Transverse colon (tissue), 4 donors: ENCODE measurements at regions not wholly inside any gene's neighbourhood (a gene's known extent, or its start where the extent isn't known, plus 50 kb on each side); places are given as distances from the start of the nearest gene placed in this dataset.

ENCODE experiments used
- DNase-seq: peaks from one replicate; pipeline ENCODE4 v3.0.0-alpha.2; 2019
- H3K27ac ChIP-seq, 4 donors: fragments of 200-600 bp; sonication (generic); 2 replicates each; pipeline ENCODE4 v1.5.1; 2016 to 2018; ENCODE audit warnings: inconsistent platforms in 4 of 4
- H3K27me3 ChIP-seq: fragments of 200-600 bp; sonication (generic); 2 replicates; pipeline ENCODE4 v1.5.1; 2017; ENCODE audit warnings: inconsistent platforms
- H3K36me3 ChIP-seq, 4 donors: fragments of 200-600 bp; sonication (generic); 2 replicates each; pipeline ENCODE4 v1.5.1; 2017 to 2019; ENCODE audit warnings: inconsistent platforms in 4 of 4
- H3K4me1 ChIP-seq, 4 donors: fragments of 200-600 bp; sonication (generic); 2 replicates each; pipeline ENCODE4 v1.5.1; 2017 to 2020; ENCODE audit warnings: inconsistent platforms in 4 of 4
- H3K4me3 ChIP-seq, 4 donors: fragments of 200-600 bp; sonication (generic); 1 replicate in 1 of 4; 2 replicates in 3 of 4; pipeline versions ENCODE4 v1.5.1 to v1.6.1; 2017 to 2019; ENCODE audit warnings: inconsistent platforms in 4 of 4
- H3K9me3 ChIP-seq, 2 donors: fragments of 200-600 bp; sonication (generic); 2 replicates each; pipeline ENCODE4 v1.5.1; 2017 to 2019; ENCODE audit warnings: inconsistent platforms in 2 of 2
- EP300 ChIP-seq: sonication (generic); formaldehyde crosslinking; IDR thresholded peaks from one replicate; pipeline ENCODE4 v1.6.1; 2017; ENCODE audit warnings: antibody characterized with exemption, low read depth
- POLR2A ChIP-seq: fragments of 450-650 bp; IDR thresholded peaks from one replicate; pipeline ENCODE4 v1.6.1; 2016; ENCODE audit warnings: antibody characterized with exemption, mild to moderate bottlenecking, moderate library complexity
- POLR2AphosphoS5 ChIP-seq, 3 donors: sonication (generic); formaldehyde crosslinking; IDR thresholded peaks; one replicate each; pipeline ENCODE4 v1.6.1; 2016; ENCODE audit warnings: antibody characterized with exemption in 3 of 3
- WGBS, 2 donors: methylation state at CpG; one replicate each; pipeline ENCODE4 v1.1.5; 2018; ENCODE audit warnings: low coverage in 1 of 2; 5-methylcytosine and 5-hydroxymethylcytosine counted together
- in situ Hi-C, 4 donors: fragments of 200-750 bp; cut with MboI; loops; one replicate each; pipeline versions ENCODE4 v1.15.0 to v1.15.1; 2017; ENCODE audit warnings: low sequenced_read_pairs in 3 of 4, low pct_ligation_motif_present in 1 of 4, low pct_unique_long_range_greater_than_20kb in 1 of 4
- intact Hi-C: fragments of 100-400 bp; cut with DNase I; formaldehyde crosslinking; loops from one replicate; pipeline ENCODE4 v1.15.1; 2023; ENCODE audit warnings: low total_unique reads
- TF ChIP-seq, protein P1 (sequence below), 5 experiments: fragments of 200-600 bp in 3 of 5; fragments of 450-650 bp in 2 of 5; sonication (generic) in 3 of 5; IDR thresholded peaks; 1 replicate in 2 of 5; 2 replicates in 3 of 5; pipeline ENCODE4 v1.5.1; 2016 to 2017; ENCODE audit warnings: antibody characterized with exemption in 5 of 5, inconsistent platforms in 3 of 5, mild to moderate bottlenecking in 2 of 5, moderate library complexity in 1 of 5

DNA sequence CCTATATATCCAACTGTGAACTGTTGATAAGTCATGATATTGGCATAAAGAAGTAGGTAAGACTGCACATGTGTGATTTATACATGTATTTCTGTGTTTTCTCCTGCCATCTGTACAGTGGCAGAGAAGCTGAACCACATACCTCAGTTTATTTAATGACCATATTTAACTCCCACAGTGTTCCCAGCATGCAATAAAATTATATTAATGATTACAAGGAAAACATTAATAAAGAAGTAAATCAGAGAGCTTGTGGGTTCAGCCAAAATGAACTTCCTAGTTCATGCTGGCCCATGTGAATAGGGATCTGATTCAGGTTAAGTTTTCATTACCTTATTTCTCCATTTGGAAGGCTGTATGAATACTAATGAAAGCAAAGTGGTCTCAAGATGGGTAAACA is 439.2 kb downstream of the CNTN6 start:
- no peak overlapping the region for H3K4me3 ChIP-seq
- H3K27me3 ChIP-seq, result no peaks in the 10 kb centered on the region
- H3K9me3 ChIP-seq, result peaks cover 3 to 6% of the 10 kb centered on the region in 2 donors
- no peaks in the 10 kb centered on the region for H3K4me1 ChIP-seq
- no peak overlapping the region for H3K27ac ChIP-seq
- DNase-seq, result no peak
- intact Hi-C loops (no loop called here), in situ Hi-C loops (no loop called here)
- H3K36me3 ChIP-seq, result no peaks in the 10 kb centered on the region
- TF ChIP-seq, protein P1, sequence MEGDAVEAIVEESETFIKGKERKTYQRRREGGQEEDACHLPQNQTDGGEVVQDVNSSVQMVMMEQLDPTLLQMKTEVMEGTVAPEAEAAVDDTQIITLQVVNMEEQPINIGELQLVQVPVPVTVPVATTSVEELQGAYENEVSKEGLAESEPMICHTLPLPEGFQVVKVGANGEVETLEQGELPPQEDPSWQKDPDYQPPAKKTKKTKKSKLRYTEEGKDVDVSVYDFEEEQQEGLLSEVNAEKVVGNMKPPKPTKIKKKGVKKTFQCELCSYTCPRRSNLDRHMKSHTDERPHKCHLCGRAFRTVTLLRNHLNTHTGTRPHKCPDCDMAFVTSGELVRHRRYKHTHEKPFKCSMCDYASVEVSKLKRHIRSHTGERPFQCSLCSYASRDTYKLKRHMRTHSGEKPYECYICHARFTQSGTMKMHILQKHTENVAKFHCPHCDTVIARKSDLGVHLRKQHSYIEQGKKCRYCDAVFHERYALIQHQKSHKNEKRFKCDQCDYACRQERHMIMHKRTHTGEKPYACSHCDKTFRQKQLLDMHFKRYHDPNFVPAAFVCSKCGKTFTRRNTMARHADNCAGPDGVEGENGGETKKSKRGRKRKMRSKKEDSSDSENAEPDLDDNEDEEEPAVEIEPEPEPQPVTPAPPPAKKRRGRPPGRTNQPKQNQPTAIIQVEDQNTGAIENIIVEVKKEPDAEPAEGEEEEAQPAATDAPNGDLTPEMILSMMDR (IDR thresholded peaks at IDR 0.05), result no peak

DNA sequence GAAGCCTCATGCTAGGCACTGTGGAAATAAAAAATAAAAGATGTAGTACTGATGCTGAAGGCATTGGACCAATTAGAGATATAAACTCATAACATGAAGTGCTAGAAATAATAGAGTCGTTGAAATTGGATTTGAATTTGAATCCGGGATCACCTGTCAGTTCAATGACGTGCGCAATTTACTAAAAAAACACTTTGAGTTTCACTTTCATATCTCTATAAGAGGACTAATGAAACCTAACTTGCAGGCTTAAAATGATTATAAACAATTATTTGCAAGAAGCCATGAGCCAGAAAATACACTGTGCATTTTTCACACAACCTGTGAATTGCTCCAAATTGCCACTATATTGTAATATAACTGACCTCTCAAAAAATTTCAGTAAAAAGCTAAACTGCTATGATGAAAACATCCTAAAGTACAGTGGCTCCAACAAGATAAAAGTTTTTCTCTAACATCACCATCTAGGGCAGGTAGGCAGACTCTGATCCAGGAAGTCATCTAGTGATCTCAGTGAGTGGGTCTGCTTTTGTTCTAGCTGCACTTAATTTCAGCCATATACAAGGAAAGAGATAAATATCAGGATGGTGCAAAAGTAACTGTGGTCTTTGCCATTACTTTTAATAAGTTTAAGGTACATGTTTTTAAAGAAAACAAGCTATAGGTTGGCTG is 440.2 kb downstream of the CNTN6 start:
- intact Hi-C loops (no loop called here), in situ Hi-C loops (no loop called here)
- no peaks in the 10 kb centered on the region for H3K36me3 ChIP-seq
- H3K27ac ChIP-seq, result no peak overlapping the region
- DNase-seq, result no peak
- no peak overlapping the region for H3K4me3 ChIP-seq
- WGBS, 2 donors, result 87 to 98% methylated on average over 4 of the region's 4 CpGs
- H3K9me3 ChIP-seq, result peaks cover 3 to 10% of the 10 kb centered on the region in 2 donors
- H3K27me3 ChIP-seq, result no peaks in the 10 kb centered on the region
- TF ChIP-seq, protein P1 (IDR thresholded peaks at IDR 0.05), result no peak
- TF ChIP-seq POLR2A (no peak), POLR2AphosphoS5 (IDR thresholded peaks at IDR 0.05) (no peak)
- H3K4me1 ChIP-seq, result no peaks in the 10 kb centered on the region

DNA sequence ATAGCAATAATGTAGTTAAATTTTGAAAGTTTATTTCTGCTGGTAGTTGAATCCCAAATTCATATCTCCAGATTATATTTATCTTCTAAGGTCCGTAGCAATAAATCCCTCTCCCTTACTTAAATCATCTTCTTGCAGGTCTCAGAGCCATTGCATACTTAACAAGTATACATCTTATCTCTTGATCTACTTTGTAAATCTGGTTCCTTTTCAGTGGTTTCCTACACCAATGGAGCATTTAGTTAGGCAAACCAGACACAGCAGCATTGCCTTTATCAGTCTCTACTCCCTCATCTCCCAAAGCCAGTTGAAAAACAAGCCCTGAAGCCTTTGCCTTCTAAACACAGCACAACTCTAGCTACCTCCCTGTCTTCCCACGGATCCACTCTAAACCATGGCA is 440.9 kb downstream of the CNTN6 start:
- no peak overlapping the region for H3K27ac ChIP-seq
- no peaks in the 10 kb centered on the region for H3K4me1 ChIP-seq
- no peaks in the 10 kb centered on the region for H3K27me3 ChIP-seq
- H3K4me3 ChIP-seq, result no peak overlapping the region
- in situ Hi-C loops, result no loop called here
- intact Hi-C loops, result no loop called here
- H3K9me3 ChIP-seq, result peaks cover 3 to 10% of the 10 kb centered on the region in 2 donors
- TF ChIP-seq POLR2A (no peak), EP300 (no peak), POLR2AphosphoS5 (IDR thresholded peaks at IDR 0.05) (no peak)
- TF ChIP-seq, protein P1 (IDR thresholded peaks at IDR 0.05), result no peak
- no peaks in the 10 kb centered on the region for H3K36me3 ChIP-seq
- 64 to 74% methylated on average over 2 of the region's 2 CpGs for WGBS, 2 donors
- DNase-seq, result no peak

DNA sequence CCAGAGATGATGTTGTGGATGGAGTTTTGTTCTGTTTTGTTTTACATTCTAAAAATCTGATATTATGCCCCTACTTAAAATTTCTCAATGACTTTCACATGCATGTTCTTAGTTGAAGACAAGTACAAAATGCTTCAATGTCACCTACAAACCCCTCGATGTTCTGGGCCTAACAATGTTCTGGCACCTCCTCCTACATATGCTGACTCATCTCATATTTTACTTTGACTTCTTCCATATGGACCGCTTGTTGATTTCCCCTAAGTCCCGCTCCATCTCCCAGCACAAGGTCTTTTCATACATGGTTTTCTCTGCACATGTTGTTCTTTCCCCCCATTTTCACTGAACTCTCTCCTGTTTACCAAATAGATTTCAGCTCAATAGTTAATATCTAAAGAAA is 441.4 kb downstream of the CNTN6 start:
- in situ Hi-C loops, result no loop called here
- WGBS, 2 donors, result 82 to 91% methylated on average over 3 of the region's 3 CpGs

More for the DNA sequence above, 441.4 kb downstream of the CNTN6 start:
- Histone ChIP-seq H3K27me3 (no peaks in the 10 kb centered on the region), H3K36me3 (no peaks in the 10 kb centered on the region), H3K9me3 (peaks cover 3 to 10% of the 10 kb centered on the region in 2 donors), H3K4me1 (no peaks in the 10 kb centered on the region), H3K27ac (no peak overlapping the region), H3K4me3 (no peak overlapping the region)
- TF ChIP-seq EP300 (no peak), POLR2AphosphoS5 (IDR thresholded peaks at IDR 0.05) (no peak)
- TF ChIP-seq, protein P1 (IDR thresholded peaks at IDR 0.05), result no peak
- no peak for DNase-seq
- intact Hi-C loops, result no loop called here
